Right ventricle myocardium superior (tissue), 1 donor: ENCODE measurements at regions not wholly inside any gene's neighbourhood (a gene's known extent, or its start where the extent isn't known, plus 50 kb on each side); places are given as distances from the start of the nearest gene placed in this dataset.

Experiments
- ATAC-seq: fragments of 200-7000 bp; cut with Tn5 transposase; one replicate; pipeline ENCODE4 v1.9.1; 2020; ENCODE audit warnings: mild to moderate bottlenecking; ENCODE audit not compliant: poor library complexity
- DNase-seq: peaks from one replicate; pipeline ENCODE4 v3.0.0-alpha.2; 2020
- intact Hi-C: fragments of 100-400 bp; cut with DNase I; formaldehyde crosslinking; loops from one replicate; pipeline ENCODE4 v1.11.2; 2022
- donor health status: DM: no; HTN: yes; CAD: no; lungs with severe emphysema.

- ATAC-seq, result no peak
- no peak for DNase-seq
- intact Hi-C loops, result no loop called here
Measured at GRCh38 chr6:21891080-21891479, 297.5 kb downstream of the SOX4 start.

GRCh38 chr6:21893793-21894192 lies 300.2 kb downstream of the SOX4 start:
- ATAC-seq (no peak), DNase-seq (no peak)
- intact Hi-C loops, result no loop called here

GRCh38 chr6:21895555-21895954 lies 302.0 kb downstream of the SOX4 start:
- ATAC-seq (no peak), DNase-seq (no peak)
- intact Hi-C loops, result no loop called here

GRCh38 chr6:21898107-21898796 lies 304.7 kb downstream of the SOX4 start:
- no peak for ATAC-seq
- no peak for DNase-seq
- intact Hi-C loops, result no loop called here

DNA sequence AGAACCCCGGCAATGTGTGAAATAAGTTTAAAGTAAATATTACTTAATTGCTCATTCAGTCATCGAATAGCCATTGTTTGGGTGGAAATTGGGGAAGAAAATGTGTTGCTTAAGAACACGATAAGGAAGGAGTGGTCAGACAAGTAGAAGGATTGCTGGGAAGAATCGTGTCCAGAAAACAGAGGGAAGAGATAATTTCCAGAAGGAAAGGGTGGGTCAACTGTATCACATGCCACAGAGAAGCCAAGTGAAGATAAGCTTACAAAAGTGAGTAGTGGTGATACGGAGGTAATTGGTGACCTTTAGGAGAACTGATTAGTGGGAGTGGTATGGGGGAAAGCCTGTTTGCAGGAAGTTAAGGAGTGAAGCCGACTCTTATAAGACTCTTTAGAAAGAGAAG lies 306.2 kb downstream of the SOX4 start:
- ATAC-seq (no peak), DNase-seq (no peak)
- intact Hi-C loops, result no loop called here

DNA sequence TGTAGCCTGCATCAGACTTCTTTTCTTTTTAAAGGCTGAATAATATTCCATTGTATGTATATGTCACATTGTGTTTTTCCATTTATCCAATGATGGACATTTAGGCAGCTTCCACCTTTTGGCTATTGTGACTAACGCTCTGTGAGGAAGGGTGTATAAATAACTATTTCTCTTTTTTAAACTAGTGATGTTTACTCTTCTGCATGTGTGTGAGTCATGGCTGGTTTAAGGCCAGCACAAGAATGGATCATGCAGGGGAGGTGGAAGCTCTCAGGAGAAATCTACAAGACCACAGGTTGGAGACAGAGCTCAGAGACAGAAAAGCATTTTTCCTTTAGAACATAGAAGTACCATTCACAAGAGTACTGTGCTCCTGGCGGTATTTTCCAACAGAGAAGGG lies 307.2 kb downstream of the SOX4 start:
- ATAC-seq (no peak), DNase-seq (no peak)
- intact Hi-C loops, result no loop called here

DNA sequence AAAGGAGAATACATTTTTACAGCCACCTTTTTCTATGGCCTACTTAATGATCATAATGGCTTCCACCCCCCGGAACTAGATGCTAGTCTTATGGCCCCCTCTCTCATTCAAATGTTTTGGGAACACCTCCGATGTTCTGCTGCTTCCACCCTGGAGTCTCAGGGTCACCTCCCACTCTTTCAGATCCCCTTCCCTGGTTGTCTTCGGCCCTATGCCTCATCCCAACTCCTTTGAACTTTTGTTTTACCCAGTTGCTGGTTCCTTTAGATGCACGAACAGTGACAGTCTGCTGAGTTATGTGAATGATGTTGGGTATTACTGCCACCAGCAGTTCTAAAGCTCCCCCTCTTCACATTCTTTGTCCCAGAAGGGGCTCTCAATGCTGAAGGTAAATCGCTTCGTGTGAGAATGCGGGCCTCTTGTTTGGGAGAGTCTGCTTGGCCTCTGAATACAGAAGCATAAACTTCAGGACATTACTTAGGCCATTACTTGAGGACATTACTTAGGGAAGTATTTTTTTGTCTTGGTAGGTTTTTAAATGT lies 309.1 kb downstream of the SOX4 start:
- intact Hi-C loops, result no loop called here
- DNase-seq (no peak), ATAC-seq (no peak)

DNA sequence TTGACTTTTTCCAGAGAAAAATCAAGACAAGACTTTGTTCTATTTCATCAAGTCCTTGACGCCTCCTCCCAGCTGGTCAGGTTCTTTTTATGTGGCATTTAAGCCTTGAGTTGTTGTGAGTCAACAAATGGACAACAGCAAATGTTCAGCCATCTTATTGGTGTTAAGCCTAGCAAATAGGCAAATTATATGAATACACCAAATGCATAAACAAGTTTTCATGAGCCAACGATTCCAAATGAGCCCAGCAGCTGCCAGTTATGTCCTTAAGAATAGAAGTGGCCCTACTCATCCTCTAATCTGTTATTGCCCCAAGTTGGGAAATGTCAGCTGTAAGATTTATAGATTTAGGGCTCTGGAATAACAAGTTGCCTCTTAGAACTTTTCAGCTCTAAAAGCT lies 312.0 kb downstream of the SOX4 start:
- intact Hi-C loops, result no loop called here
- ATAC-seq, result no peak

GRCh38 chr6:21906826-21907225 lies 313.3 kb downstream of the SOX4 start:
- no peak for ATAC-seq
- intact Hi-C loops, result no loop called here
- no peak for DNase-seq

More for the DNA sequence above, 312.0 kb downstream of the SOX4 start:
- DNase-seq, result no peak

DNA sequence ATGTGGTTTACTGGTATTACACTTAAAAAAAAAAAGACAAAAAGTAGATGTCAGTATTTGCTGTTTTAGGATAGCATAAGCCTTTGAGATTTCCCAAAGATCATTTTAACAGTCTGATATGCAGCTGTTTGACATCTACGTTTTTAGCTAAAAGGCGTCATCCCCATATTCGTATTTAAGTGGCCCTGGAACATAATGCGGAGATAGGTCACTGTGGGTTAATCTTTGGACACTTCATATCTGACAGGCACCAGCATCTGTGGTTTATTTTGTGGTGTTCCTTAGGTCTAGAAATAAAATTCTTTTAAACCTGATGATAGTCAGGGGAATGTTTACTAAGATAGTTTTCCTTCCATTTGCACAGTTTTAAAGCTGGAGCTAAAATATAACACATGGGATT lies 313.7 kb downstream of the SOX4 start:
- DNase-seq, result no peak
- intact Hi-C loops, result no loop called here
- no peak for ATAC-seq

GRCh38 chr6:21908161-21908848 lies 314.8 kb downstream of the SOX4 start:
- ATAC-seq (no peak), DNase-seq (no peak)
- intact Hi-C loops, result no loop called here

GRCh38 chr6:21909321-21909720 lies 315.8 kb downstream of the SOX4 start:
- ATAC-seq, result no peak
- intact Hi-C loops, result no loop called here
- DNase-seq, result no peak

DNA sequence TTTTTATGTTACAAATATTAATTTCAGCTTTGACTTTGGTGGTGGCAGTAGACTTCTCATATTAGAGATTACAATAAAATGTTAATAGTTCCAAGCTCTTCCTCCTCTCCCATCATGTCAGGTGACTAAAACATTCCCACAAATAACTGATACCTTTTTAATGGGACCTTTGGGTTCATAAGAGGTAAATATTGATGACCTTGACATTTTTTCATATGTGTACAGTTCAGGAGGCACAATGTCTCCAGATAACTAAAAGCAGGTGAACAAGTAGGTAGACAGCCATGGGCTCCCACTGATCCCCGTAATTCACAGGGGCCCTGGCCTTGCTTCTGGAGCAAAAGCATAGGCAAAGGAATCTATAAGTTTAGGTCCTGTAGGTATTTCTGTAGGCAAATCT lies 317.7 kb downstream of the SOX4 start:
- DNase-seq, result no peak
- intact Hi-C loops, result no loop called here
- no peak for ATAC-seq

DNA sequence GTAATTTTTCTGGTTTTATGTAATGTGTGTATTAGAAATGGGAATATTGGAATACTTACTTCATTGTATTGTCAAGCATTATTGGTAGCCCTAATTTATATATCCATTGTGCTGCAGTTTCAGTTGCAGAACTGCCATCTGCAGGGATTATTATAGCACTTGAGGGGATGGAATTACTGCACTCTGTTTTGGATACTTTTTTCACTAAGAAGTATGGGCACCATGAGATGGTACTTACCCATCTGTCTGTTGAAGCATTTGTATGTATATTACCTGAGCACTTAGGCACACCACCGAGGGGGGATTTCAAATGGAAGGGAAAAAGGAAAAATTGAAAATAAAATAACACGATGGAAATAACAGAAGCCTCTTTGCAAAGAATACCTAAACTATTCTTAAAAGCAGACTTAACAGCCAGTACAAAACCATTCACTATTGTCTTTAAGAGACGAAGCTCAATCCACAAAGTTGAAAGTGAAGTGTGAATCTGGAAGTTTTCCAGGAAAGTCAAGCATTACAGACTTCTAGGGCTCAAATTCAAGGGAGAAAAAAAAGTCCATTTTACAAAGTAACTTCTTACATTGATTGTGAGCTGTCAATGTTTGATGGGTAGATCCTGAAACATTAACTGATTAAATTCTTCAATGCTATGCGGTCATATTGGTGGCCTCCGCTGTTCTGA lies 318.7 kb downstream of the SOX4 start:
- DNase-seq (no peak), ATAC-seq (no peak)
- intact Hi-C loops, result no loop called here

DNA sequence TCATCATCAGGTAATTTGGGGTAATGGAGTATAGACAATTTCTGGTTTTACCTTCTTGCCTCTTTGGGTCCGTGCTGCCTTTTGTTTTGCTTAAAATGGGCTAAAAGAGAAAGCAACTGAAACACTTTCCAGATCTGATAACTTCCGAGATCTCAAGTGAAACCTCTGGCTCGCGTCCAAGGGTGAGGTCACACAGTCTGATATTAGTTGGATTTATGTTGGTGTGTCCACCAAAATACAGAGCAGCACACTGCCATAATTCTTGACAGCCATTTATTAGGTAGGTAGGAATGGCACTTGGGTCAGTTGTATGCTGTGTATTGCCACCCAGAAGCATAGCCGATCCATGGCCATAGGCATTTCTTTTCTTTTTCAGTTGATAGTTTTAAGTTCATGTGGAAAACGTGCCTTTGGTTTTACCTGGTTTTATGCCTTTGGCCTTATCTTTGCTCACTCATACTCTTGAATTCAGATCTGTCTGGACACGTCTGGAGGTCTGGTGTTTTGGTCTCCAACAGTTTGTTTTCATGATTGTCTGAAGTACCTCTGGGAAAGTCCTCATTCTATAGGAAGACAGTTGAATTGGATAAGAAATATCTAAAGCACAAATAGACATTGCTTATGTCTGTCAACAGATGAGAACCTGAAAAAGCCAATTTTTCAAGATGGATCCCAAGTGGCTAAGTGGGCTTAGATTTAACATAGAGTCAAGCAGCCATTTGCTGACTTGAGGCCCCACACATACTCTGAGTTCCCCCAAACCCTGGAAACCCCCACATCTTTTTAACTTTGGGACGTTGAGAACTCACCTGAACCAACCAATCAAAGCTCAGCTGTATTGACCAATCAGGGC lies 320.8 kb downstream of the SOX4 start:
- DNase-seq, result peak; percentile 78
- intact Hi-C loops, result no loop called here
- ATAC-seq, result no peak

DNA sequence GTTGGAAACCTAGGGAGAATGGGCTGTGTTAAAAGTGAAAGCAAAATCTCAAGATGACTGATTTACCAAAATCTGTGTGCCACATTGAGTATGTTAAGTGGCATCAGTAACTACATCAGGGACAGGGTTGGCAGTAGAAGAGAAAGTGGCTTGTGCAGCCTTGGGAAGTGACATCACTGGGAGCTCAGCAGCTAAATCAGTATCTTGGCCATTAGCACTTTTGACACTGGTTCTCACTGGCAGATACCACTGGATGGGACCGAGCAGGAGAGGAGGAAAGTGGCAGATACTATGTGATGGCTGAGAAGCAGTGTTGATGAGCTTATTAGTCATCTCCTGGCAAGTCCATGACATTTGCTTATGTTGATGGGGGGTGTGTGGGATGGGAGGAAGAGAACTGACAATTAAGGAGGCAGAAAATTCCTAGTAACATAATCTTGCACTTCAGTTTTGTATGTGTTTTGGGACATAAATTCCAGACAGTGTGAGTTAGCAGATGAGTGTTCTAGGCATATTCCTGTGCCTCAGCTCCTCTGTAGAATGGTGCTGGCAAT lies 322.2 kb downstream of the SOX4 start:
- intact Hi-C loops, result no loop called here
- ATAC-seq (no peak), DNase-seq (no peak)

GRCh38 chr6:21918041-21918440 lies 324.5 kb downstream of the SOX4 start:
- no peak for ATAC-seq
- intact Hi-C loops, result no loop called here
- DNase-seq, result no peak

GRCh38 chr6:21918666-21919065 lies 325.1 kb downstream of the SOX4 start:
- DNase-seq (no peak), ATAC-seq (no peak)
- intact Hi-C loops, result no loop called here

DNA sequence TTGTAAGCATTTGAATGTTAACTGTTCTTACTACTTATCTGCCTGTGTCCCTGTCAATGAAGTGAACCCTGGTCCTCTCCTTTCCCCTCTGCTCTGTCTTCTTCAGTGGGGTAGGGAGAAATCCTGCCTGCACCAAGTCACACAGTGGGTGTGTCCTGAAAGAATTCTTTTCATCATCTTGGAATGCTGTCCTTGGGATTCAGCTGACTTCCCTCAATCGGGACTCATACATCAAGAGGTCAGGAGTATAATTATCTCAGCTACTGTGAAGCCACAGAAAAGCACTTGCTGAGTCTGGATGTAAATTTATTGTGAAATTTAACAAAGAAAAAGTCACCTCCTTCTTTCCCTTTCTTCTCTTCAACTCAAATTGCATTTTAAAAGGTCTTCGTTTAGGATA lies 328.5 kb downstream of the SOX4 start:
- DNase-seq, result no peak
- no peak for ATAC-seq

More for the DNA sequence above, 328.5 kb downstream of the SOX4 start:
- intact Hi-C loops, result no loop called here
